IMR-90 (cell line): ENCODE measurements at regions not wholly inside any gene's neighbourhood (a gene's known extent, or its start where the extent isn't known, plus 50 kb on each side); places are given as distances from the start of the nearest gene placed in this dataset.

Experiments used
- BHLHE40 ChIP-seq: fragments of 150-350 bp; IDR thresholded peaks from 2 replicates; pipeline ENCODE4 v1.6.1; 2016; ENCODE audit warnings: mild to moderate bottlenecking, low read depth, low read length
- CEBPB ChIP-seq: IDR thresholded peaks from 2 replicates; pipeline ENCODE4 v1.6.1; 2012; ENCODE audit warnings: low read depth, low read length, improper control_type of control experiment
- CHD1 ChIP-seq: IDR thresholded peaks from 2 replicates; pipeline ENCODE4 v1.6.1; 2012; ENCODE audit warnings: low read depth, low read length, improper control_type of control experiment
- FOS ChIP-seq: fragments of 150-350 bp; IDR thresholded peaks from 2 replicates; pipeline ENCODE4 v1.6.1; 2016; ENCODE audit warnings: low read depth, low read length
- MAFK ChIP-seq: IDR thresholded peaks from 2 replicates; pipeline ENCODE4 v1.6.1; 2012; ENCODE audit warnings: low read depth, low read length, improper control_type of control experiment
- MAZ ChIP-seq: IDR thresholded peaks from 2 replicates; pipeline ENCODE4 v1.6.1; 2012; ENCODE audit warnings: low read depth, mild to moderate bottlenecking, low read length, improper control_type of control experiment, moderate library complexity, borderline replicate concordance
- MXI1 ChIP-seq: IDR thresholded peaks from 2 replicates; pipeline ENCODE4 v1.6.1; 2012; ENCODE audit warnings: low read depth, mild to moderate bottlenecking, low read length, moderate library complexity, borderline replicate concordance
- NFE2L2 ChIP-seq: fragments of 150-350 bp; IDR thresholded peaks from 2 replicates; pipeline ENCODE4 v1.6.1; 2016; ENCODE audit warnings: low read depth, mild to moderate bottlenecking, low read length
- POLR2A ChIP-seq: IDR thresholded peaks from 2 replicates; pipeline ENCODE4 v1.6.1; 2012; ENCODE audit warnings: mild to moderate bottlenecking, low read depth, low read length
- RAD21 ChIP-seq: IDR thresholded peaks from 2 replicates; pipeline ENCODE4 v1.6.1; 2012; ENCODE audit warnings: low read length, improper control_type of control experiment
- RCOR1 ChIP-seq: IDR thresholded peaks from 2 replicates; pipeline ENCODE4 v1.6.1; 2012; ENCODE audit warnings: mild to moderate bottlenecking, low read length, improper control_type of control experiment; ENCODE audit not compliant: insufficient replicate concordance
- RFX5 ChIP-seq: IDR thresholded peaks from 2 replicates; pipeline ENCODE4 v1.8.0; 2012; ENCODE audit warnings: low read depth, mild to moderate bottlenecking, low read length, moderate library complexity
- TF ChIP-seq, protein P1 (sequence below): conservative IDR thresholded peaks from 2 replicates; pipeline ENCODE4 v1.5.1; 2012; ENCODE audit warnings: mild to moderate bottlenecking, low read depth, low read length, improper control_type of control experiment
- TF ChIP-seq, protein P2 (sequence below): fragments of 150-350 bp; IDR thresholded peaks from 2 replicates; pipeline ENCODE4 v1.6.1; 2017; ENCODE audit warnings: mild to moderate bottlenecking, antibody characterized with exemption, low read length, low read depth

DNA sequence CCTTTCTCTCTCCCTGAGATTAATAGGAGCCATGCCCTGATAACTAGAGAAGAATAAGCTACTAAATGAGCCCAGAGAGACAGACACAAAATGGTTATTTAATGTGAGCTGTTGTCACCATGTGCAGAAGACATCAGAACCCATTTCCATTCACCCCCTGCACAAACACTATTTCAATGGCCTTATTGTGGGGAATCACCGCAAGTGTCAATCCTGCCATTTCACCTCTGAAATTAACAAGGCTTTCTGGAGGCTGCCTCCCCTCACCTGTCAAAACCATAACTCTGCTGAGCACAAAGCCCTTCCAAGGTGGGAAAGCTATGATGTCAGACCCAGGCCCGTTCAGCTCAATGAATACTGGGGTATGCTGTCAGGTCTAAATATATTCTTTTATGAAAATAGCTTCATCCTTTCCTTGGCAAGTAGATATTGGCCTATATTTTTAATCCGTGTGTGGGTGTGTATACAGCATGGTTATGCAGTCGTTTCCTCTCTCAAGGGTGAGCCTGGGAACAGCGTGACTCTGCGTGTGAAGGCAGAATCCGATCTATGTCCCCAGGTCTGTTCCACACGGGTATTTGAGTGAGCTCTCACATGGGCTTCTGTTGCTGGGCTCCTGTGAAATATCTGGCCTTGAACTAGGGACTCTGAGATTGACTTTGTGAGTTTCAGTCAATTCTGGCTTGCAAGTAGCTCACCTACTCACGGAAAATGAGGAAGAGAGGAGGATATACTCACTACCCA, 266.3 kb downstream of the FBXW7 start:
- TF ChIP-seq, protein P1, sequence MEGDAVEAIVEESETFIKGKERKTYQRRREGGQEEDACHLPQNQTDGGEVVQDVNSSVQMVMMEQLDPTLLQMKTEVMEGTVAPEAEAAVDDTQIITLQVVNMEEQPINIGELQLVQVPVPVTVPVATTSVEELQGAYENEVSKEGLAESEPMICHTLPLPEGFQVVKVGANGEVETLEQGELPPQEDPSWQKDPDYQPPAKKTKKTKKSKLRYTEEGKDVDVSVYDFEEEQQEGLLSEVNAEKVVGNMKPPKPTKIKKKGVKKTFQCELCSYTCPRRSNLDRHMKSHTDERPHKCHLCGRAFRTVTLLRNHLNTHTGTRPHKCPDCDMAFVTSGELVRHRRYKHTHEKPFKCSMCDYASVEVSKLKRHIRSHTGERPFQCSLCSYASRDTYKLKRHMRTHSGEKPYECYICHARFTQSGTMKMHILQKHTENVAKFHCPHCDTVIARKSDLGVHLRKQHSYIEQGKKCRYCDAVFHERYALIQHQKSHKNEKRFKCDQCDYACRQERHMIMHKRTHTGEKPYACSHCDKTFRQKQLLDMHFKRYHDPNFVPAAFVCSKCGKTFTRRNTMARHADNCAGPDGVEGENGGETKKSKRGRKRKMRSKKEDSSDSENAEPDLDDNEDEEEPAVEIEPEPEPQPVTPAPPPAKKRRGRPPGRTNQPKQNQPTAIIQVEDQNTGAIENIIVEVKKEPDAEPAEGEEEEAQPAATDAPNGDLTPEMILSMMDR = no peak
- TF ChIP-seq POLR2A (no peak), FOS (no peak), BHLHE40 (no peak), RFX5 (no peak), MXI1 (no peak), NFE2L2 (no peak), MAFK (no peak), CHD1 (no peak), CEBPB (no peak), RAD21 (no peak), MAZ (no peak), RCOR1 (no peak)
- TF ChIP-seq, protein P2, sequence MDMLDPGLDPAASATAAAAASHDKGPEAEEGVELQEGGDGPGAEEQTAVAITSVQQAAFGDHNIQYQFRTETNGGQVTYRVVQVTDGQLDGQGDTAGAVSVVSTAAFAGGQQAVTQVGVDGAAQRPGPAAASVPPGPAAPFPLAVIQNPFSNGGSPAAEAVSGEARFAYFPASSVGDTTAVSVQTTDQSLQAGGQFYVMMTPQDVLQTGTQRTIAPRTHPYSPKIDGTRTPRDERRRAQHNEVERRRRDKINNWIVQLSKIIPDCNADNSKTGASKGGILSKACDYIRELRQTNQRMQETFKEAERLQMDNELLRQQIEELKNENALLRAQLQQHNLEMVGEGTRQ = no peak
